GM23248 (cell line): ENCODE measurements at regions not wholly inside any gene's neighbourhood (a gene's known extent, or its start where the extent isn't known, plus 50 kb on each side); places are given as distances from the start of the nearest gene placed in this dataset.

Experiments used
- DNase-seq: peaks from one replicate; pipeline ENCODE4 v3.0.0-alpha.2; 2015
- H2AFZ ChIP-seq: fragments of 200-600 bp; sonication (generic); 2 replicates; pipeline ENCODE4 v1.6.1; 2016; ENCODE audit warnings: antibody characterized with exemption
- H3F3A ChIP-seq: fragments of 200-600 bp; sonication (generic); 2 replicates; pipeline ENCODE4 v1.6.1; 2016; ENCODE audit warnings: mild to moderate bottlenecking, antibody characterized with exemption, mixed run types; ENCODE audit not compliant: insufficient read depth
- H3K27ac ChIP-seq: fragments of 200-600 bp; sonication (generic); 2 replicates; pipeline ENCODE4 v1.5.1; 2016; ENCODE audit warnings: mild to moderate bottlenecking
- H3K27me3 ChIP-seq: fragments of 200-600 bp; sonication (generic); replicated peaks from 2 replicates; pipeline ENCODE4 v1.6.1; 2016; ENCODE audit warnings: mild to moderate bottlenecking; ENCODE audit not compliant: insufficient read depth
- H3K36me3 ChIP-seq: fragments of 200-600 bp; sonication (generic); 2 replicates; pipeline ENCODE4 v1.6.1; 2016; ENCODE audit warnings: low read depth, mild to moderate bottlenecking
- H3K4me1 ChIP-seq: fragments of 200-600 bp; sonication (generic); 2 replicates; pipeline ENCODE4 v1.6.1; 2016; ENCODE audit warnings: mild to moderate bottlenecking; ENCODE audit not compliant: insufficient read depth
- H3K4me2 ChIP-seq: fragments of 200-600 bp; sonication (generic); one replicate; pipeline ENCODE4 v1.6.1; 2016; ENCODE audit warnings: mild to moderate bottlenecking; ENCODE audit not compliant: unreplicated experiment
- H3K4me3 ChIP-seq: fragments of 200-600 bp; sonication (generic); 2 replicates; pipeline ENCODE4 v1.5.1; 2016; ENCODE audit warnings: mild to moderate bottlenecking
- H3K79me2 ChIP-seq: fragments of 200-600 bp; sonication (generic); 2 replicates; pipeline ENCODE4 v1.6.1; 2016; ENCODE audit warnings: mild to moderate bottlenecking; ENCODE audit not compliant: insufficient read depth
- H3K9ac ChIP-seq: fragments of 200-600 bp; sonication (generic); 2 replicates; pipeline ENCODE4 v1.6.1; 2016; ENCODE audit warnings: mild to moderate bottlenecking
- H3K9me2 ChIP-seq: fragments of 200-600 bp; sonication (generic); 2 replicates; pipeline ENCODE4 v1.6.1; 2016; ENCODE audit warnings: mixed run types, mild to moderate bottlenecking, moderate library complexity; ENCODE audit not compliant: insufficient read depth
- H3K9me3 ChIP-seq: fragments of 200-600 bp; sonication (generic); one replicate; pipeline ENCODE4 v1.6.1; 2017; ENCODE audit warnings: low read depth
- H4K20me1 ChIP-seq: fragments of 200-600 bp; sonication (generic); 2 replicates; pipeline ENCODE4 v1.6.0; 2016; ENCODE audit not compliant: insufficient read depth
- EZH2 ChIP-seq: fragments of 200-600 bp; sonication (generic); IDR thresholded peaks from 2 replicates; pipeline ENCODE4 v1.6.1; 2018; ENCODE audit warnings: antibody characterized with exemption, mild to moderate bottlenecking; ENCODE audit not compliant: insufficient read depth, poor library complexity, severe bottlenecking
- EZH2phosphoT487 ChIP-seq: fragments of 200-600 bp; sonication (generic); IDR thresholded peaks from 2 replicates; pipeline ENCODE4 v1.6.1; 2018; ENCODE audit warnings: antibody characterized with exemption, moderate library complexity, mild to moderate bottlenecking, low read depth; ENCODE audit not compliant: insufficient read depth
- WGBS, 2 experiments: methylation state at CpG; one replicate each; pipeline ENCODE4 v1.1.6; 2015 to 2017; ENCODE audit warnings: low lambda C conversion rate in 2 of 2, low coverage in 1 of 2; ENCODE audit errors: missing lambda C conversion rate in 2 of 2; 5-methylcytosine and 5-hydroxymethylcytosine counted together
- in situ Hi-C: fragments of 300-500 bp; cut with MboI; formaldehyde crosslinking; loops from 2 replicates; pipeline ENCODE4 v1.15.0; 2020

- no peak overlapping the region for H3K4me3 ChIP-seq
- no peak overlapping the region for H3K4me2 ChIP-seq
- 0% methylated on average over 2 of the region's 2 CpGs for WGBS, 2 experiments
- no peaks in the 10 kb centered on the region for H3K27me3 ChIP-seq
- H3F3A ChIP-seq: no peaks in the 10 kb centered on the region
- H2AFZ ChIP-seq: no peak overlapping the region
- TF ChIP-seq EZH2 (no peak), EZH2phosphoT487 (no peak)
- H3K27ac ChIP-seq: no peak overlapping the region
- in situ Hi-C loops: no loop called here
- no peaks in the 10 kb centered on the region for H4K20me1 ChIP-seq
- H3K9me3 ChIP-seq: no peaks in the 10 kb centered on the region
- H3K79me2 ChIP-seq: no peaks in the 10 kb centered on the region
- H3K36me3 ChIP-seq: no peaks in the 10 kb centered on the region
- no peak for DNase-seq
- no peaks in the 10 kb centered on the region for H3K9me2 ChIP-seq
- no peaks in the 10 kb centered on the region for H3K4me1 ChIP-seq
- H3K9ac ChIP-seq: no peak overlapping the region
Measured at GRCh38 chrX:4059893-4060292, 346.4 kb upstream of the PRKX start.

- in situ Hi-C loops: no loop called here
- Histone ChIP-seq H3K27me3 (no peaks in the 10 kb centered on the region), H3K9me3 (no peaks in the 10 kb centered on the region), H2AFZ (no peak overlapping the region), H3K4me2 (no peak overlapping the region), H3F3A (no peaks in the 10 kb centered on the region), H4K20me1 (no peaks in the 10 kb centered on the region), H3K4me3 (no peak overlapping the region), H3K4me1 (no peaks in the 10 kb centered on the region), H3K9me2 (no peaks in the 10 kb centered on the region), H3K36me3 (no peaks in the 10 kb centered on the region), H3K9ac (no peak overlapping the region), H3K79me2 (no peaks in the 10 kb centered on the region), H3K27ac (no peak overlapping the region)
- no peak for DNase-seq
- TF ChIP-seq EZH2phosphoT487: no peak
- TF ChIP-seq EZH2: no peak
- 36 to 41% methylated on average over 6 of the region's 6 CpGs for WGBS, 2 experiments
Measured at GRCh38 chrX:4043951-4044350, 330.5 kb upstream of the PRKX start.

GRCh38 chrX:4035874-4036273 lies 322.4 kb upstream of the PRKX start:
- in situ Hi-C loops: no loop called here

GRCh38 chrX:4028151-4028550 lies 314.7 kb upstream of the PRKX start:
- Histone ChIP-seq H2AFZ (no peak overlapping the region), H3K4me1 (no peaks in the 10 kb centered on the region), H3K9me2 (no peaks in the 10 kb centered on the region), H4K20me1 (no peaks in the 10 kb centered on the region), H3K4me3 (no peak overlapping the region), H3K9me3 (no peaks in the 10 kb centered on the region), H3K27me3 (no peaks in the 10 kb centered on the region), H3K4me2 (no peak overlapping the region), H3K27ac (no peak overlapping the region), H3K79me2 (no peaks in the 10 kb centered on the region), H3K36me3 (no peaks in the 10 kb centered on the region), H3F3A (no peaks in the 10 kb centered on the region), H3K9ac (no peak overlapping the region)
- TF ChIP-seq EZH2phosphoT487 (no peak), EZH2 (no peak)
- 28 to 31% methylated on average over 7 of the region's 7 CpGs for WGBS, 2 experiments
- DNase-seq: no peak
- in situ Hi-C loops: no loop called here

More at GRCh38 chrX:4035874-4036273, 322.4 kb upstream of the PRKX start:
- H3K79me2 ChIP-seq: no peaks in the 10 kb centered on the region
- no peak overlapping the region for H3K4me3 ChIP-seq
- H4K20me1 ChIP-seq: no peaks in the 10 kb centered on the region
- 0% methylated on average over 2 of the region's 2 CpGs for WGBS, 2 experiments
- H2AFZ ChIP-seq: no peak overlapping the region
- H3K4me1 ChIP-seq: no peaks in the 10 kb centered on the region
- no peak overlapping the region for H3K27ac ChIP-seq
- H3K27me3 ChIP-seq: no peaks in the 10 kb centered on the region
- H3F3A ChIP-seq: no peaks in the 10 kb centered on the region
- no peaks in the 10 kb centered on the region for H3K36me3 ChIP-seq
- H3K4me2 ChIP-seq: no peak overlapping the region
- DNase-seq: no peak
- TF ChIP-seq EZH2phosphoT487: no peak
- no peak for TF ChIP-seq EZH2
- no peaks in the 10 kb centered on the region for H3K9me2 ChIP-seq
- H3K9ac ChIP-seq: no peak overlapping the region
- H3K9me3 ChIP-seq: no peaks in the 10 kb centered on the region

- no peaks in the 10 kb centered on the region for H3K4me1 ChIP-seq
- no peaks in the 10 kb centered on the region for H3K9me2 ChIP-seq
- WGBS, 2 experiments: 39 to 44% methylated on average over 5 of the region's 5 CpGs
- no peak overlapping the region for H3K4me2 ChIP-seq
- no peaks in the 10 kb centered on the region for H3F3A ChIP-seq
- no peaks in the 10 kb centered on the region for H4K20me1 ChIP-seq
- no peak for DNase-seq
- H3K9ac ChIP-seq: no peak overlapping the region
- in situ Hi-C loops: no loop called here
- H3K9me3 ChIP-seq: no peaks in the 10 kb centered on the region
- no peak overlapping the region for H3K27ac ChIP-seq
- H3K79me2 ChIP-seq: no peaks in the 10 kb centered on the region
- H2AFZ ChIP-seq: no peak overlapping the region
- no peak overlapping the region for H3K4me3 ChIP-seq
- no peaks in the 10 kb centered on the region for H3K27me3 ChIP-seq
- TF ChIP-seq EZH2: no peak
- no peak for TF ChIP-seq EZH2phosphoT487
- no peaks in the 10 kb centered on the region for H3K36me3 ChIP-seq
Measured at GRCh38 chrX:4005281-4005680, 291.8 kb upstream of the PRKX start.
